GM18507 (cell line): ENCODE measurements at regions not wholly inside any gene's neighbourhood (a gene's known extent, or its start where the extent isn't known, plus 50 kb on each side); places are given as distances from the start of the nearest gene placed in this dataset.

Experiments used
- DNase-seq: peaks from one replicate; pipeline ENCODE4 v3.0.0; 2011; ENCODE audit warnings: low read depth; ENCODE audit not compliant: insufficient read length; ENCODE audit errors: extremely low spot score
- FAIRE-seq: peaks from 2 replicates; lab custom pipeline; 2011; peaks lifted over from hg19 to GRCh38; lab: Jason Lieb, UNC

DNA sequence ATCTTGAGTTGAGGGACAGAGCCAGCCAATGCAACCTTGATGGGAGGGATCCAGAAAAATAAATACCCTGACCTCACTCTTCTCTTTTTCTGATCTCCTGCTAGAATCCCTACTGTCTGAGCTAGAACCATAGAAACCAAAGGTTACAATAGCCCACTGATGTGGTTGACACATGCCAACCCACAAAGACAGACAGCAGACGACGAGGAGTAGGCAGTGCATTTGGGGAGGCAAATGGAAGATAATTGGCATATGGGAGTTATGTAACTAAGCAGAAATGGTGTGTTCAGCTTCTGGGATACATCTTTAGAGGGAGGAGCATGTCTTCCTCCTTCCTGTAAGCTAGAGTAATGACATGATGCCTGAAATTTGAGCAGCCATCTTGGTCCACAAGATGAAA, 171.7 kb upstream of the FGGY start:
- no peak for FAIRE-seq
- no peak for DNase-seq

DNA sequence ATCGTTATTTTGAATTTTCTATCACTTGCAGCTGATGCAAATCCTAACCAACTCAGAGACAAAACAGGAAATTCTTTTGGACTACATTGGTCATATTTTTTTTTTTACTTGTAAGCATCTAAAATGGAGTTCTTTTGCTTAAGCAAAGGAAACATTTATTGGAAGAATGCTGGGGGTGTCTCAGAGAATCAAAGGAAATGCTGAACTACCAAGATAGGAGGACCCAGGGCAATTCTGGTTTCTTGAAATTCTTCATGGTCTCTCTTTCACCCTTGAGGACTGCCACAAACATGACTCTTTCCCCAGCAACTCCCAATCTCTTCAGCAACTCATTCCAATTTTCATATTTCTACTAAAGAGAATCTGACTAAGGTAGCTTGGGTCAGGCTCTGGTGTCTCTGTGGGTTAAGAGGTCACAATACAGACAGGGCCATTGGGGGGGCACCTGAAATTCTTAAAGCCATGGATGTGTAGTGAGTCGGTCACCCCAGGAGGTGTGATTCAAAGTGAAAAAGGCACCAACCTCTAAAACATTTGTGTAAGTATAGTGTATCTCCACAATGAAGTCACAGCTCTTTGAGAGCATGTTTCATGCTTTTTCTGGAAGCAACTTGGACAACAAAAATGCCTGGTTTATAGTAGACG, 171.1 kb upstream of the FGGY start:
- FAIRE-seq = no peak
- DNase-seq = no peak

- FAIRE-seq = no peak
- DNase-seq = no peak
Observed at GRCh38 chr1:59126366-59126765, 170.5 kb upstream of the FGGY start.

GRCh38 chr1:59128239-59128736, 168.6 kb upstream of the FGGY start:
- FAIRE-seq (no peak), DNase-seq (no peak)

DNA sequence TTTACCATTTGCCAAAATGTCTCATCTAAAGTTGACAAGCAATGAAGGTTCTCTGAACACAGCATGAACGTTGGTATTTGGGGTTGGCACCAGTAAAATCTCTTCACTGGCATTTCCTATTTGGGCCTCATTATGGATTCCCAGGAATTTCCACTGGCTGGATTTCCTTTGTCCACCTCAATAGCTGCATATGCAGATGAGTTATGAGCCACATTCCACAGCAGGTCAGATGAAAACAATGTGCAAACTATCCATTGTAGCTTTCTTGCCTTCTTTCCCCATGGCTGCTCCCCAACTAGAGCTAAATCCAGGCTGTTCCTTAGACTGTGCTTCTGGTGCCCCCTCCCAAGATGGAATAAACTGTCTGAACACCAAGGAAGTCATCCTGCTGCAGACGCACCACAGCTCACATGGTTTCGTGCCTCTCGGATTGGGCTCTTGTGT, 168.1 kb upstream of the FGGY start:
- FAIRE-seq = no peak

DNA sequence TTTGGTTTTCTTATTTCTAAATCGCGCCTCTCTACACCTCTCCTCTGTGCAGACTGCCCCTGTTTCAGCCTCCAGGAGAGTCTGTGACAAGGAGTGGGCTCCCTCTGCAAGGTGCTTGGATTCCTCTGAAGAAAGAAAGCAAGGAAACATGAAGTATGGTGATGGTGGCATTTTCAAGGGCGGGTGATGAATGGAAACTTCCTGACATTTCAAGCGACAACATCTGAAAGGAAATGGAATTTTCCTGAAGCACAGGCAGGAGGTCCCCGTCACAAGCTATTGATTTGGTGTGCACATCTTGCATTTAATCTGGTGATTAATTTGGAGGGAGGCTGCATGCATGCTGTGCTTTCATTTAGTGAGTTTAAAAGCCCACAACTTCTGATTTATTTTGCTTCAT, 164.6 kb upstream of the FGGY start:
- no peak for DNase-seq
- no peak for FAIRE-seq

More for the DNA sequence above, 168.1 kb upstream of the FGGY start:
- DNase-seq = no peak

- DNase-seq (no peak), FAIRE-seq (no peak)
Observed at GRCh38 chr1:59133997-59134396, 162.9 kb upstream of the FGGY start.

DNA sequence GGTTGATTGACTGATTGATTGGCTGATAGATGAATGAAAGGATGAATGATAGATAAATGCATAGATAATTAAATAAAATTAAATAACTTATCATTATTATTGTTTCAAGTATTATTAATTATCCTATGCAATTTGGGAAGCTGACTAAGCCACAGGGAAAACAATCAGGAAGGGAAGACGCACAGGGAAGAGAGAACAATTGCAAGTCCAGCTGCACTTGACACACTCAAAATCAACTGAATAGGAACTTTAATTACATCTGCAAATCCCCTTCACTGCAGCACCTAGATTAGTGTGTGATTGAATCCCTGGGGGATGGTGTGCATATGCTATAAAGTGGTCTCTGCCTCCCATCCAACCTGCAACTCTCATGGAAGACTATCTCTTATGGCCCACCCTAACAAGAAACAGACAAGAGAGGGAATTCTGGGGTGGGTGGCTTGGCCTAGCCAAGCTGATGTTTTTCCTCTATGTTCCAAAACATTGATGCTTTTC, 161.1 kb upstream of the FGGY start:
- FAIRE-seq = no peak
- DNase-seq = no peak

- DNase-seq (no peak), FAIRE-seq (no peak)
Observed at GRCh38 chr1:59136541-59137275, 160.2 kb upstream of the FGGY start.

DNA sequence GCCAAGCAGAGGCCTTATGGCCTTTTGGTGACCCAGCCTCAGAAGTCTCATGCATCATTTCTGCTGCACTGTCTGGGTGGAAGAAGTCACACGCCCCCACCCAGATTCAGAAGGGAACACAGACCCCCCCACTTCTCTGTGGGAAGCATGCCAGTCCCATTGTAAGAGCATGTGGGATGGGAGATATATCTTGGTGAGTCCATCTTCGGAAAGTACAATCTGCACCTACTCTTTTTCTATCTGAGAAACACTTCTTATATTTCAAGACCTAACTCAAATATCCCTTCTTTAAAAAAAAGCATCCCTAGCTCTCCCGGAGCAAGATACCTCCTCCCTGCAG, 159.6 kb upstream of the FGGY start:
- DNase-seq (no peak), FAIRE-seq (no peak)

DNA sequence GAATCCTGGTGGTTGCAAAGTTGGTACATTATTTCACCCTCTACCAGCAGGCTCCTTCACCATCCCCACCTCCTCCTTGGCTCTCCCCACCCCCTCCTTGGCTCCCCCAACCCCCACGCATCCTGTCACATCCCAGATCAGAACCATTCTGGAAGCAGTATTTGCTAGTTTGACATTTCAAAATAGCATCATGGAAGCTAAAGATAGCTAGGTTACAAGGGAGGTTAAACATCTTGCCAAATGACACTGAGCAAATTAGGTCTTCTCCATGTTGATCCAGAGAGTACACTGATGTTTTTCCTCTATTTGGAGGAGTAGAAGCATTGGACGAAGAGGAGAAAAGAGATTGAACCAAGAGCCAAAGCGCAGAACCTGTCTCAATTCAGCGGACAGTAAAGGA, 158.9 kb upstream of the FGGY start:
- no peak for DNase-seq
- FAIRE-seq = no peak

GRCh38 chr1:59138402-59138801, 158.5 kb upstream of the FGGY start:
- FAIRE-seq (no peak), DNase-seq (no peak)

DNA sequence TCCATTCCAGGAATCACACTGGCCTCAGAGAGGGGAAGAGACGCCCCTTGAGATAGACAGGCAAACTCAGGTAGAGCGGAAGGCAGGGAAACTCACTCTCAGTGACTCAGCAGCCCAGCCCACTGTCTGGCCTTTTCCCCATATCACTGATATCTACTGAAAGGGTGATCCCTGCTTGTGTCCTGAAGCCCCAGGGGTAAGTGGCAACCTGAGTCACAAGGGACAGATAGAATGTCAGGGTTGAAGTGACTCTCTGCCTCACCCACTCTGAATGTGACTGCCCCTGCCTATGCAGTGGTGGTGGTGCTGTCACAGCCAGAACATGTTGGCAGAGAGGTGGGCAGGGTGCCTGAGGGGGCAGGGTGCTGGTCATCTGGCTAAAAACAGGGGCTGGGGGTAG, 157.5 kb upstream of the FGGY start:
- FAIRE-seq (no peak), DNase-seq (no peak)

DNA sequence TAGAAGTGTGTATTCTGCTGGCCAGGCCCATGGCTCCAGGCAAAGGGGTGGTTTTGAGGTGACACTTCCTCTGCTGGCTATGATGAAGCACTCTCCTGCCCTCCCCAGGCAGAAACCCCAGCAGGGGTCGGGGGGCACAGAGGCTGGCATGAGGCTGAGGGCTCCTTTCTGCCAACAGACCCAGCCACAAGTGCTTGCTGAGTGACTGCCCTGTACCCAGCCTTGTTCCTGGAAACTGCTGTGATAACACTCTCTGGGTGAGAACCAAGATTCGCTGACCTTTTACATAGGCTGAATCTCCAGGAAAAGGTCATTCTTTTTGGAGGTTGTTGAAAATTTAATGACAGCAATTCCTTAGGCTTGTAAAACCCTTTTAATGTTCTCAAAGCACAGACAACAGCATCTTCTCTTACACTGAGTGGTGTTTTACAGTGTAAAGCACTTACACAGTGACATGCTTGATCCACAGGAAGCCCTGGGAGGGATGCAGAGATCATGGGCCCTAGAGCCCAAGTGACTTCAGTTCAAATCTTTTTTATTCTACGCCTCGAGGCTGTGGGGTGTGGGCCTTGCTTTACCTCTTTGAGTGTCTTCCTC, 155.5 kb upstream of the FGGY start:
- FAIRE-seq (no peak), DNase-seq (no peak)

DNA sequence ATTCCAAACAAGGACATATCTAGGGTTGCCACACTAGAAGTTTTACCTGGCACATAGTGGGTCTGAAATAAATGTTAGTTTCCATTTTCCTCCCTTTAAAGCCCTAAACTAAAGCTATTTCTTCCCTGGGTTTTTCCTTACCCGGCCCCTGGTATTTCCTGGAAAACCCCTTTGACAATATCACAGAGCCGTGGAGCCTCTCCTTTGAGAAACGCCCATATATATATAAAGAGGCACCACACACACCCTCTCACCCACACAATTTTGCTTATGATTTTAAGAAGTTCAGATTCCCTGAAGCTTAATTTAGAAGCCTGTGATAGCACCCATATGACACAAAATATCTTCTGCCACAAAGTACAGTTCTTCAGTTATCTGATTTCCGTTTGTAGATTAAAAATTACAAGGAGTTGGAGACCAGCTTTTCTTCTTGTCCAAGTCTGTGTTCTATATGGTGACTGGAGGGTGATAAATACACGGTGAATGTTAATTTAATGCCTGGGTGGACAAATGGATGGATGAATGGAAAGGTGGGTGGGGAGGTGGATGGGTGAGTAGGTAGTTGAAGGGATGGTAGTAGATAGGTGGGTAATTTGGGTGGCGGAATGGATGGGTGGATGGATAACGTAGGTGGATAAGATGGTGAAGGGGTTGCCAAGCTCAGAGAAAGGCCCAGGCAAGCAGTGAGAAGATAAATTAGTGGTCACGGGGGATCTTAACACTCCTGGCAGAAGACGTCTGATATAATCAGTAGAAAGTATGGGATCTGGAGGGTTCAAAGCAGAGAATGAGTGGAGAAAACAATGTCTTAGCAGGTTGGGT, 154.4 kb upstream of the FGGY start:
- FAIRE-seq (no peak), DNase-seq (no peak)

- DNase-seq (no peak), FAIRE-seq (peak; percentile 26)
Observed at GRCh38 chr1:59143133-59143487, 153.8 kb upstream of the FGGY start.

DNA sequence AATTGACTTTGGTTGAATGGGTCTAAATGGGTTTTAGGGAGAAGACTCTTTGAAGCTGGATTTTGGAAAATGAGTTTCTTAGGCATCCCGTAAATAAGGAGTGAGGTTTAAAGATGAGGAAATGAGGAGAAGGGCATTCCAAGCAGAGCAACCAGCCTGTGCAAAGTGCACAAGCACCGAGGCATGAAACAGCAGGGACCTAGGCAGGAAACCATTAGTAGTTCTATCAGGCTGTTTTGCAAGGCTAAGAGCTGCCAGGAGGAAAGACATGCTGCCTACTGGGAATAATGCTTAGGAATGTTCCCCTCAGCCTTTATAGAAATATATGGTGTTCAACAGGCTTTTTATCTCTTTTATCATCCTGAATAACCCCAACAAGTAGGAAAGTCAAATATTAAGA, 153.1 kb upstream of the FGGY start:
- FAIRE-seq (no peak), DNase-seq (no peak)

DNA sequence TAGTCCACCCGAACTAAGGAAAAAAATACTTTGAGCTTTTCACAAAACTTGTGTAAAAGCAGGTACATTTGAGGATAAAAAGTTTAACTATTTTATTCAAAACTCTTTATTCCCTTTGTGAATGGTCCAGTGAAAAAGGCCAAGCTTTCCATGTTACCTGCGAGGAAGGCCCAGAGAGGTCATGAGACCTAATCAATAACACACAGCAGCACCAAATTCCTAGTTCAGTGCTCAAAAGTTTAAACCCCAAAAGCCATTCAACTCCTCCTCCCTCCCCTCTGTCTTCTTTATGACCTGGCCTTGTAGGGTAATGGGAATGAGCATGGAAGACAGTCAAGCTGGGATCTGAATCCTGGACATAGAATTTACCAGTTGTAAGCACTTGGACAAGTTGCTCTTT, 151.9 kb upstream of the FGGY start:
- no peak for FAIRE-seq
- DNase-seq = no peak

- DNase-seq (no peak), FAIRE-seq (no peak)
Observed at GRCh38 chr1:59146056-59146455, 150.8 kb upstream of the FGGY start.
